NCI-H748 (cell line): ENCODE measurements at regions not wholly inside any gene's neighbourhood (a gene's known extent, or its start where the extent isn't known, plus 50 kb on each side); places are given as distances from the start of the nearest gene placed in this dataset.
A peak's percentile ranks its signal among the peaks of the same experiment; 100 is the strongest.
"Not testable (repeated sequence)": the region's sequence is repeated elsewhere in the genome, so short reads cannot be mapped to it uniquely, and the experiment has no call there.

Source experiments
- DNase-seq: peaks from one replicate; lab custom pipeline; 2025; ENCODE audit not compliant: unreplicated experiment; lab: John Stamatoyannopoulos, UW

DNA sequence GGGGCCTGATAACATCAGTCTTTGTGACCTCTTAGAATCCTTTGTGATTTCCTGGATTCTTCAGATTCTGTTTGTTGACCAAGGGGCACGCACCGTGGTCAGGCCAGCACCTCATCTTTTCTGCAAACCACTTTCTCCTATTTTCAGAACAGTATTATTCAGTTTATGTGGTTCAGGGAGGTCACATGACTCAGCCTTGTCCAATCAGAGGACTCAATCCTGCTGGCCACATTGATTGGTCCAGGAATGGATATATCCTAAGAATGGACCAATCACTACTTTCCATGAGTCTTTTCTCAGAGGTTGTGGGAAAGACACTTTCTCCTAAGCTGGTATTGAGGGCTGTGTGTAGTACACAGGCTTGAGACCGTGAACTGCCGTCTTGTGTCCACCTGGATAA lies 123.1 kb upstream of the EEF2KMT start:
- DNase-seq: no peak

DNA sequence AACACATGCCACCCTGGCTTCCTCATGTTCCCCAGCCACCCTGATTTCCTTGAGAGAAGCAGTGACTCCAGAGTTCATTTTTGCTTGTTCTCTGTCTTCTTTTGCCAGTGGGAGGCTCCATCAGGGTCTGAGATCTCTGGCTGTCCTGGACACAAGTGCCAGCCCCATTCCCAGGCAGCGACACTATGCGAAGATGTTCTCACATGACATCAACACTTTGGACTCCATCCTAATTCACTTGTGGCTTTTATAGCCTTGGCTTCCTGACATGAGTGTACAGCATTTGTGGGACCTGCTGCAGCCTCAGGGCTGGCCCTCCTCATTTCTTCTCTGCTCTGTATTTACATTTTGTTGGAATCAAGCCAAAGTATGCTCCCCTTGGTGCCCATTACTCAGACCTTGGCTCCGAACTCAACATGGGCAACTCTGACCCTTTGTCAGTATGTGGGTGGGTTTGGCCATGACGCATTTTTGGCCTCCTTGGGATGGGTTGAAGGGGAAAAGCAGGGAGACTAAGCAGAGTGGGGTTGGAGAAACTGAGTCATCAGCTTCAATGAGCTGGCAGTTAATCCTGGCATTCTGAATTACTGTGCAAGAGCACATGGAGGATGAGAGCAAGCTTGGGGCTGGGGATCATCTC lies 119.0 kb upstream of the EEF2KMT start:
- DNase-seq: no peak

- DNase-seq: peak; percentile 3
These were observed 118.3 kb upstream of the EEF2KMT start for GRCh38 chr16:5215901-5216300.

- DNase-seq: no peak
These were observed 116.9 kb upstream of the EEF2KMT start for GRCh38 chr16:5214466-5214865.

GRCh38 chr16:5212501-5212900 lies 114.9 kb upstream of the EEF2KMT start:
- DNase-seq: not testable (repeated sequence)

GRCh38 chr16:5207862-5208498 lies 110.4 kb upstream of the EEF2KMT start:
- DNase-seq: peak; percentile 10

DNA sequence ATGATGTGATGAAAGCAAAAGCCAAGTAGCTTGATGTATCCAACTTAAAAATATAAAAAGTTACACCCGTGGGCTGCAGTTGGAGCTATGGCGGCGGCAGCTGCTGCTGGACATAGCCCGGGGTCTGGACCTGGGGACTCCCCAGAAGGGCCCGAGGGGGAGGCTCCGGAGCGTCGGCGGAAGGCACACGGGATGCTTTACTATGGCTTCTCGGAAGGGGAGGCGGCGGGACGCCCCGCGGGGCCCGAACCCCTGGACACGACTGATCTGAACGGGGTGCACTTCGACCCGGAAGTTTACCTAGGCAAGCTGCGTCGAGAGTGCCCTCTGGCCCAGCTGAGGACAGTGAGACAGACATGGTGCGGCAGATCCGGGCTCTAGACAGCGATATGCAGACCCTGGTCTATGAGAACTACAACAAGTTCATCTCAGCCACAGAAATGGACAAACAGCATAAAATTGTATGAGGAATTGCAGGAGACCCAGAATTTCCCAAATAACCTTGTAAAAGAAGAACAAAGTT lies 109.5 kb upstream of the EEF2KMT start:
- no peak for DNase-seq

DNA sequence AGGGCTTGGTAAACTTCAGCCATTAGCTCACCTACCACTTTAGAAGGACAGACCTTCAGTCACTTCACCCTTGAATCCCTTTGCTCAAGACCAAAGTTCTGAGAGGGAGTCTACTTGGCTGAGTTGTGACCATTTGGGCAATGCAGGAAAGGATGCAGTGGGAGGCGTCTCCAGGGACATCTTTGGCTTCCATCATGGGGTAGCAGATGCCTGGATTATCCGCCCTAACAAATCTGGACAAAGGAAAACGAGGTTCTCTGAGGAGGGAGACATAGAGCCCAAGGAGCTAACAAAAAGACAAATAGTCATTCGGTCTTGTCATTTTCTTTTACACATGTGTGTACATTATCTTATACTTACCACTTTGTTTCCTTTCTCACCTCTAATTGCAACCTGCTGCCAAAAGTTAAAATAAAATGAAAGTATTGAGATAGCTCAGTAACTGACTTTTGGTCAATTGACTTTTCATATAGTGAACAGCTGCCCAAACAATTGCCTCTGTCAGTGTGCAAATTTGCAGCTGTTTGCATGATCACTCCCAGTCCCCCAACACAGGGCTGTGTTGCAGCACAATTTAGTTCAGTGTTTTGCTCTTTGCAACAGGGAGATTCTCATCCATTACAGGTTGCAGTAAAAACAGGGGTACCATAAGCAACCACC lies 108.9 kb upstream of the EEF2KMT start:
- DNase-seq: peak; percentile 3

DNA sequence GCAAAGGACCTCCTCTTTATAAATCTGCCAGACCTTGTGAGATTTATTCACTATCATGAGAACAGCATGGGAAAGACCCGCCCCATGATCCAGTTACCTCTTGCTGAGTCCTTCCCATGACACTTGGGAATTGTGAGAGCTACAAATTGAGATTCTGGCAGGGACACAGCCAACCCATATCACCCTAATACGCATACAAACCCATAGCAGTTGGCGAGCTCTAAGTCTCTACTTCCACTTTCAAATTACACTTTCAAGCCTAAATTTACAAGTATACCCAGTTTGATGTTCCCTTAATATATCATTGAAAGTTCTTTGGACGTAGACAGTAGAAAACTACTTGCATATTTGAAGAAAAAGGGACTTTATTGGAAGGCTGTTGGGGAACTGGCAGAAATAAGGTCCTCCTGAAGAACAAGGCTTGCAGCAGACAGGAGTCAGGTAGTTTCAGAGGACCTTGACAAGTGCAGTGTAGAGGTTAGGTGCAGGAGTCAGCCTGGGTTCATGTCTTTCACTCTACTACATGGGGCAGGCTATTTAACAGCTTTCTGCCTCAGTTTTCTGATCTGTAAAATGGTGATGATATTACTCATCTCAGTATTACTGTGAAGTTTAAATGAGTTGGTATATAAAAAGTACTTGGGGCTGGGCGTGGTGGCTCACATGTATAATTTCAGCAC lies 107.9 kb upstream of the EEF2KMT start:
- no peak for DNase-seq

GRCh38 chr16:5203675-5204074 lies 106.1 kb upstream of the EEF2KMT start:
- not testable (repeated sequence) for DNase-seq

DNA sequence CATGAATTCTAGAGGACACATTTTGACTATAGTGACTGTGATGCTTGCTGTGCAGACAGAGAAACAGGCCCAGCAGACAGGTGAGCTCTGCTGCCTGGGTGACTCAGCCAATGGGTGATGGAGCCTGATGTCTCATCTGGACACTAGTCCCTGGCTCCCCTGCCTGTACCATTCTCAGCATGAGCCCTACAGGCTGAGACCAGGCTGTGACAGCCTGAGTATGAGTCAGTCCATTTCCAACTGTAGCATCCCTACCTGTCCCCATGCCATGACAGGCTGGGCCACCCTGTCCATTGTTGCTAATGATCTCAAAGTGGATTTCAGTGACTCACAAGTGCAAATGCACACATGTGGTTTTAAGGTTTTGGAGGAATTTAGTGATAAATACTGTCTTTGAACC lies 102.5 kb upstream of the EEF2KMT start:
- no peak for DNase-seq

GRCh38 chr16:5196204-5196603 lies 98.6 kb upstream of the EEF2KMT start:
- DNase-seq: no peak

- no peak for DNase-seq
These were observed 96.3 kb upstream of the EEF2KMT start for GRCh38 chr16:5193861-5194260.

DNA sequence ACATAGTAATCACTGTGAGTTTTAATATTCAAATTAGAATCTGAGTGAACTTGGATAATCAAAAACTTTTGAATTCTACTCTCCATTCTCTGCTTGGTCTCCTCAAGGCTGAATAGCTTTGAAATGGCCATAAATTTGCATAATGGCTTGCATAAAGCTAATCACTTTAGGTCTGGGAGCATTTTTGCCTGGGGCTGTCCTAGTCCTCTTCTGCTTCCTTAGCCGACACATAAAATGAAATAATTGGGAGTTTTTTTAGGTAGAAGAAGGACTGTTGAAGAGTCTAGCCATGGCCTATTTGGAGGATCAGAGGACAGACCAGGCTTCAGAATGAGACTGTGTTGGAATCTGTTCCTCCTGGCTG lies 91.4 kb upstream of the EEF2KMT start:
- DNase-seq: no peak

DNA sequence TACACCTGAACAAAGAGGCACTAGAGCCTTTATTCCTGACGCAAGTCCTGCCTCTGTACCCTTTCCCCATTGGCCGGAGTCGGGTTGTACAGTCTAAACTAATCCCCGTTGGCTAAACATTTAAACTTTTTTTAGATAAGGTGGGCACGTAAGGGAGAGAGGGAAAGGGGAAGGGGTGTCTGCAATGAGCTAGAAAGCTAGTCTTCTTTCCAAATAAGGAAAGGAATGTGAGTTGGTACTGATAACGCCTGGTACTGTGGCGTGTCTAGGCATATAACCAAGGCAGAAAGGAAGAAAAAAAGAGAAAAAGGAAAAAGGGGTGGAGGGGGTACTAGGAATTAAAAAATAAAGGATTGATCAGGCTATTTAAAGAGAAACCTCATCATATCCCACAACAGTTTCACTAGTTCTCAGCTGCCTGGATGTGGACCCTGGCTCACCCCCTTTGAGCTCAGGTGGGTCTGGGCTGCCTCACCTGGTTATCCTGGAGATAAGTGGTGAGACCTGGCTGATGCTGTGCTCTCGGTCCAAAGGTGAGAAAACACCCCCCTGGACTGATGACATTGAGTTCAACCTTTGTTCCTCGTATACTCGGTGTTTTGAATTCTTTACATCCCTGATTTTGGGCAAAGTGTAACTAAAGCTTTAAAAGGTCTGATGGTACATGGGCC lies 90.9 kb upstream of the EEF2KMT start:
- DNase-seq: no peak

DNA sequence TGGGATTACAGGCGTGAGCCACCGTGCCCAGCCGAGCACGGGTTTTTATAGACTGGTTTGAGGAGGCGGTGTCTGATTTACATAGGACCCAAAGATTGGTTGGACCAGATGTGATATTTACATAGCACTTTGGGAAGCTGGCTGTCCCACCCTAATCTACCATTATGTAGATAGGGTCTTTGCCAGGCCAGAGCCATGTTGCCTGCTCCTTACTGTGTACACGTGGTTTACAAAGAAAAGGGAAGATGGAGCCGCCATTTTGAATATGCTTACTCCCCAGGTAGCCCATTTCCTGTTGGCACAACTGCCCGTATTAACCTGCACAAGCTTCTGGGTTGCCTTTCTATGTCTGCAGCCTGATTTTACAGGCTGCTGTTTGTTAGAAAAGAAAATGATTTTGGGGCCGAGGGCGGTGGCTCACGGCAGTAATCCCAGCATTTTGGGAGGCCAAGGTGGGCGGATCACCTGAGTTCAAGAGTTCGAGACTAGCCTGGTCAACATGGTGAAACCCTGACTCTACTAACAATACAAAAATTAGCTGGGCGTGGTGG lies 89.9 kb upstream of the EEF2KMT start:
- no peak for DNase-seq

DNA sequence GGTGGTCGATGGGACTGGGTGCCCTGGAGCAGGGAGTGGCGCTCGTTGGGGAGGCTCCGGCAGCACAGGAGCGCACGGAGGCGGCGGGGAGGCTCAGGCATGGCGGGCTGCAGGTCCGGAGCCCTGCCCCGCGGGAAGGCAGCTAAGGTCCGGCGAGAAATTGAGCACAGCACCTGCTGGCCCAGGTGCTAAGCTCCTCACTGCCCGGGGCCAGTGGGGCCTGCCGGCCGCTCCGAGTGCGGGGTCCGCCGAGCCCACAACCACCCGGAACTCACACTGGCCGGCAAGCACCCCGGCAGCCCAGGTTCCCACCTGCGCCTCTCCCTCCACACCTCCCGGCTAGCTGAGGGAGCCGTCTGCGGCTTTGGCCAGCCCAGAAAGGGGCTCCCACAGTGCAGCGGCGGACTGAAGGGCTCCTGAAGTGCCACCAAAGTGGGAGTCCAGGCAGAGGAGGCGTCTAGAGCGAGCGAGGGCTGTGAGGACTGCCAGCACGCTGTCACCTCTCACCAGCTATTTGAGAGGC lies 88.8 kb upstream of the EEF2KMT start:
- no peak for DNase-seq

- no peak for DNase-seq
These were observed 78.9 kb upstream of the EEF2KMT start for GRCh38 chr16:5176505-5176904.

GRCh38 chr16:5175266-5175665 lies 77.7 kb upstream of the EEF2KMT start:
- DNase-seq: peak; percentile 5

DNA sequence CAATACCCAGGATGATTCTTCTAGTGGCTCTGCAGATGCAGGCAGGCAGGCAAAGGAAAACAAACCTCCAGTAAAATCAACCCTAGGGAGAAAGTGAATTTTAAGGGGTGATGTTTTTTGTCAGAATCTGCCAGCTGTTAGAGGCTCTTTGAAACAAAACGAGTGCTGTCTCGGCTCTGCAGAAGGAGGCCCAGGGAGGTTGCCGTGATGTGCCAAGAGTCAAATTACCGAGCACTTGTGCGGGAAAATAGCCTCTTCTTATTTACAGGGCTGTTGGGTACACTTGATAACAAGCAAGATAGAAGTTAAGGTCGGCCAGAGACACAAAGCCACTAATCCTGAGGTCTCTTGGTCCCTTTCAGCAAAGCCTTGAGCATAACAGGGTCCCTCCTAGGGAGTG lies 68.9 kb upstream of the EEF2KMT start:
- DNase-seq: no peak

DNA sequence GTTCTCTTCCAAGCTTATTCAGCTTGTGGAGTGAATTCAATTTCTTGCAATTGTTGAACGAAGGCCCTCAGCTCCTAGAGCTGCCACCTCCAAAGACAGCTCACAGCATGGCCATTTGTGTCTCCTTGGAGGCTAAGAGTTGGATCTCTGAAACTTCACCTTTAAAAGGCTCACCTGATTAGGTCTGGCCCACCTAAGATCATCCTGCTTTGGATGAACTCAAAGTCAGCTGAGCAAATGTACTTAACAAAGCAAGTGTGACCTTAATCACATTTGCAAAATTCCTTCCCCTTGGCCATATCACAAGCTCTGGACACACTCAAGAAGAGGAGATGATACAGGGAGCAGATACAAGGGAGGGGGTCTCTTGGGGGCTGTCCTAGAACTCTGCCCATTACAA lies 67.8 kb upstream of the EEF2KMT start:
- DNase-seq: not testable (repeated sequence)
